ENCODE measurements at regions not wholly inside any gene's neighbourhood (a gene's known extent, or its start where the extent isn't known, plus 50 kb on each side); places are given as distances from the start of the nearest gene placed in this dataset.

DNA sequence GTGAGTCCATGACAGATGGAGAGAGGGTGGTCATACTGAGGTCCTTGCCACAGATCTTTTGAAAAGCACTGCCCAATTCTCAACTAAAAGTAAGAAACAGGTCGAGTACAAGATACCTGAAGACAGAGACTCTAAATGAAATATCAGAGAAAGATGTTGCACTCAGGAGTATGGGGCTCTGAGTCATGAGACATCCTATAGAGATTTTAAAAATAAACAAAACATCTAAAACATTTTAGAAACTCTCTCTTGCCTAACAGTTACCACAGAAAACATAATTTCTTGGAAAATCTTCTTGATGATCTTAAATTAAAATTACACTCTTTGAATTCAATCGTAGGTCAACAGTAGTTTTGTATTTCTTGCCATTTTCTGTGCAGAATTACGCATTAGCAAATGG, 348.9 kb upstream of the MARCKS start:
- no peak for DNase-seq (ENCODE audit: low read depth)

DNA sequence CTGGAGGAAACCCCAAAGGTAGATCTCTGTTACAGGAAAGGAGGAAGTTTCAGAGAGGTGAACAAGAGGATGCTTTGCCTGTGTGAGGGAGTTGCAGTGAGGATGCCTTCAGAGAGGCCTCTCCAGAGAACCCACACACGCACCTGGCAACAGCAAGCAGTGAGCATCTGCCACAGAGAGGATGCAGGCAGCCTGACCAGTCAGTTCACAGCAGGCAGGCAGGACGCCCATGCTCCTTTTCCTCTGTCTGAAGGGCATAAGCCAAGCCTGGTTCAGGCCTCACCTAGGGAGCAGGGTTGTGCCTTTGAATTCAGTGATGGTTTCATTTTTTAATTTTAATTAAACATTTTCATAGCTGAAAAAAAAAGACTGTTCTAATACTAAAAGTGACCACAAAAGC, 346.0 kb upstream of the MARCKS start:
- DNase-seq (ENCODE audit: low read depth), result no peak

DNA sequence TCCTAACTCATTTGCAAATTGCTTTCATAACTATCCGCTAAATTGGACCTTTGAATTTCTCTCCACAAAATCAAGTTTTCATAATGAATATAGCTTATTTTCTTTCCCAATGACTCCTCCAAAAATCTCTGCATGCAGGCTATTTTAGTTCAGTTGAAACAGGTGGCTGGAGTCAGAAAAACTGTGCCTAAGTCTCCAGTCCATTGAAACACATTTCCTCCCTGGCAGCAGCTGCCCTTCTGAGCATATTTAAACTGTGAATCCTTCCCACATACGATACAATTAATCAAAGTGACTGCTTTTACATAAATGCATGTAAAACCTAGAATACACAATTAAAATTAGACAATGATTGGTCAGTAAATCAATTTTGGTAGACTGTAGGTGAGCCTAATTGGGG, 344.6 kb upstream of the MARCKS start:
- DNase-seq (ENCODE audit: low read depth), result no peak

DNA sequence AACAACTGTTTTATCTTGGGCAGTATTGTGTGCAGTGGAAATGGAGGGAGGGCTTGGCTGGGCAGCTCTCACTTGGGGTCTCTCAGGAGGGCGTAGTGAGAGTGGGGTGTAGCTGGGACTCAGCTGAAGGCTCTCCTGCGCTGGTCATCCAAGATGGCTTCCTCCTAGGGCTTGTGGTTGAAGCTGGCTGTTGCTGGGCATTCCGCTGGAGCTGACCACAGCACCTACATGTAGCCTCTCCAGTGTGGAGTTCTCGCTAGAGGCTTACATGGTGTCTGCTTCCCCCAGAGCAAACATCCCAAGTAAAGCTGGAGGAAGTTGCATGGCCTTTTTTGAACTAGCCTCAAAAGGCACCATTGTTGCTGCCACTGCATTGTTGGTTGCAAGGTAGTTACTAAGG, 344.1 kb upstream of the MARCKS start:
- DNase-seq (ENCODE audit: low read depth), result no peak

DNA sequence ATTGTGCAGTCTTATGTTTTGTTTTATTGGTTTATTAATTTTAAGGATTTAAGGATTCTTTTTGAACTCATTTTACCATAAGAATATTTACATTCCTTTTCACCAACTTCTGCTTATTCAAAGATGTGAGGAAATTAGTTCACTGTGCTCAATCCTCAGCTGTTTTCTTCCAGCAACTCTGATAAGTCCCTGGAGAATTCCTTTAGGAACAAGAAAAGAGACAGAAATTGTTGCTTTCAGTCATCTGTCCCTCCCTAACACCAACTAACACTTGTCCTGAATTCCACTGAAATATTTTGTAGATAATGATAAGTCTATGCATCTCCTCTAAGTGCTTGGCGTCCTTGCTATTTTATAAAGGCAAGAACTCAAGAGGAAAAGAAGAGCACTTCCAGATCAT, 334.8 kb upstream of the MARCKS start:
- DNase-seq (ENCODE audit: low read depth), result no peak

DNA sequence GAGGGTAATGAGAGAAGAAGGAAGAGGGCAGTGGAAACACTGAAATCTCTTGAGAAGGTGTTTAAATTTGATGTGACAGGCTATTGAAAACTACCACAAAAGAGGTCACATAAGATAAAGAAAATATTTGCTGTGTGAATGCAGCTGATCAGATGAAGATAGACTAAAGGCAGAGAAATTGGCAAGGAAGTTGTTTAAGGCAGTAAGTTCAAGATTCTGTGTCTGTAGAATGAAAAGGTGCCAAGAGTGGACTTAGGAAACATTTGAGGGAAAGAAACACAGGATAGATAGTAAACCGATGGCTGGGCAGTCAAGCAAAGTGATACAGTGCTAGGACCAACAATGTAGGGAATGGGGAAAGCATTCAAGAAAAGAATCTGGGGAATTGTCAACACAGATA, 332.3 kb upstream of the MARCKS start:
- no peak for DNase-seq (ENCODE audit: low read depth)

DNA sequence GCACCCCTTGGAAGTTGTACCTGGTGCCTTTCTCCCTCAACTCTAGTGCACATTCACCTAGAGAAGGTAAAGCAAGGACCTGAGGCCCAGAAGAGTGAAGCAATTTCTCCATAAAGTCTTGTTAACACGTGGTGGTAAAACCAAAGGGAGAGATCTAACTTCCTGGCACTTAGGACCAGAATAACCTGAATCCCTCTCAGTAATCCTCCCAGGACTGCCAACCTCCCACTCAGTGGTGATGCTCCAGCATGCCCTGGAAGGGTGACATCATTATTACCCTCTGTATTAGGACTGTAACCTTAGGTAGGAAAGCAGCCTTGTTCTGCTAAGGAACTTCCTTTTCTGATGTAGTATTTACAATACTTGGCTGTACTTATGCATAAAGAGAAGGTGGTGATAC, 330.6 kb upstream of the MARCKS start:
- no peak for DNase-seq (ENCODE audit: low read depth)

DNA sequence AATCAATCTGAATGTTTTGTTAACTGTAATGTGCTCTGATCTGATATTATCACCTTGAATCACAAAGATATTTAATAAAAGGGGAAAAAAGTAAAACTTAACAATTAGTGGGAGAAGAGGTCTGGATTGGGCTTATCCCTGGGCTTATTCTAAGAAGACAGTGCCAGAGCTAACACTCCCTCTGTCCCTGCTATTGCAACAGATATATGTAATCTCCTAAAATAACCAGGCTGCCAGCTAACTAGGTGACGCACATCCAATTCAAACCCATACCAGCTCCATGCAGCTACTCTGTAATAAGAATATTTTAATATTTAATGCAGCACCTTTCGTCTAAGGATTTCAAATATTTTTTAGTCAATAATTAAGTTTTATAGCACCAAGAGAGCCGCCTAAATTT, 330.1 kb upstream of the MARCKS start:
- DNase-seq (ENCODE audit: low read depth), result no peak

DNA sequence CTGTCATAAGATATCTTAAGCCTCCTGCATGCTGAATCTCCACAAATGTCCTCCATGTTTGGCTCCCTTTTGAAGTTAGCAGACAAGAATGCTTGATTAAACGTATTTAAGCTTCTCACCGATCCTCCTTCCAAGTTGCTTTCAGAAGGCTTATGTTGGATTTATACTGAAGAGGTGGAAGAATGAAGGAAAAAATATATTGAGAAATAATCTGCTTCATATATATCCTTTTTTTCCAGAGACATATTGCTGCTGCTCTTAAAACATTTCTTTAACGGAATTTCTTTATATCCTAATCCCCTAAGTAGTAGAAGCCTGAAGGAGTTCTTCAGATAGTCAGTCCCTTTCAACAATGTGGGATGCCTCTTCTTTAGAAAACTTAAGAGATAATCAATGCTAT, 329.0 kb upstream of the MARCKS start:
- DNase-seq (ENCODE audit: low read depth), result no peak

DNA sequence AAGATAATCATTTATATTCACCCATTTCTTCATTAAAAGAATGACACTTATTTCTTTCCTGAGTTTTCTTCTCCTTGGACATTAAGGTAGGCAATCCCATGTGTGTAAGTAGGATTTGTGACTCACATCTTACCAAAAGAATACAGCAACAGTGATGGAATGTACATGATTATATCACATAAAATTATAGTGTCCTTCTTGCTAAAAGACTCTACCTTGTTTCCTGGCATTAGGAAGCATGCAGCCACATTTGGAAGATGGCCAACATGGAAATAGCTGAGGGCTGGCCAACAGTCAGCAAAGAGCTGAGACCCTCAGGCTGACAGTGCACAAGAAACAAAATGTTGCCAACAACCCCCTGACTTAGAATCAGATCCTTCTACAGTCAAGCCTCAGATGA, 327.9 kb upstream of the MARCKS start:
- no peak for DNase-seq (ENCODE audit: low read depth)

DNA sequence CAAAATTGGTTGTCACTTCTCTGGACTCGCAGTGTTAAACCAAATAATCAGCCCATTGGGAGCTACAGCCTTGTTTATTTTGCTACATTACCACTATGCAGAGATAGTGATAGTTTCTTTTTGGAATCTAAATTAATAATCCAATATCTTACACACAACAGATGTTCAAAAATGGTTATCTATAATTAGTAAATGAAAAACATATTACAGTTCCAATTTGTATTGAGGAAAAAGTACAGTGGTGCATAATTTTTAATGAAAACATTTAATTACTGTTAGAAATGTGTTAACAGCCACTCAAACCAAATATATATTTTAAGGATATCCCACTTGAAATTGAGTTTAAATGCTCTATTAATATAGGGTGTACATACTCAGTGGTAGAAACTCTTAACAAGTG, 327.3 kb upstream of the MARCKS start:
- no peak for DNase-seq (ENCODE audit: low read depth)

DNA sequence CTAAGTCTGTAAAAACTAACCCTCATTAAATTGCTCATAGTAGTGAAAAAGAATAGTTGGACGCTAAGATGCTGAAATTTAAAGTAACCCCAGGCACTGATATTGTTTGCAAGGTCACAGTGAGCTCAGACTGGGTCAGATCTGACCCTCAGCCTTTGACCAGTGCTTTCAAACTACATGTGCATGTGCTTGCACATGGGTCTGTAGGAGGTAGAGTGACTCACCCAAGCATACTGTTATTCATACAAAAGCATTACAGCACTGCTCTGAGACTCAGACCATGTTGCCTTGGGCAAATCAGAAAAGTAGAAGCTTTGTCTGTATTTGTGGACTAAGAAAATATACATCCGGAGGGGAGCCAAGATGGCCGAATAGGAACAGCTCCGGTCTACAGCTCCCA, 326.4 kb upstream of the MARCKS start:
- no peak for DNase-seq (ENCODE audit: low read depth)

DNA sequence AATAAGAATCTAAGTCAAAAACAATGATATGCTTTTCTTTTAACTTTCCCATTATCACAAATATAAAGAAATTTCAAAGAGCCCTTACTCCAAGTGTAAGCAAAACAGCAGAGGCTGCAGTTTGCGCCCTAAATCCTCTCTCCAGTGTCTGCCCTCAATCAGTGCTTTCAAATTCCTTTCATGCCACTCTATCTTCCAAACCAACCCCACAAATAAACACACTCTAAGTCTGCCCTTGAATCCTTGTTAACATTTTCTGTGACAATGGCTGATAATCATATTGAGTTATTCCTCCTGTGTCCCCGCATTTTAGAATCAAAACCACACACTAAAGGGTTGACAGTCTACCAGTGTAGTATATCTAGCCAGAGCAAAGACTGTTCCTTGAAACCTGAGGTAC, 317.9 kb upstream of the MARCKS start:
- no peak for DNase-seq (ENCODE audit: low read depth)

DNA sequence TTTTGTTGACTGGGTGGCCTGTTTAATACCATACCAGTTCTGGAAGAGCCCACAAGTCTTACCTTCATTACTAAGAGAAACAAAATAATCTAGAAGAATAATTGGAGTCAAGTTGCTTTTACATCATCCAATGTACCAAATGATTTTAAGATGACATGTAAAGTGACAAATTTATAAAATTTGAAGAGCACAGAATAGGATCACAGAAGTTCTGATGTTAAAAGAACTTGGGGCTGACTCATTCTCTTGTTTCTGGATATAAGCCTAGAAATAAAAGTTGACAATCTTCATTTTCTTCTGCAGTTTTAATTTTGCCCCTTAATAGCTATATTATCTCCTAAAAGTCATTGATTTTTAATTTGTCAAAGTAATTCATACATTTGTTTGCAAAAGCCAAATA, 317.5 kb upstream of the MARCKS start:
- no peak for DNase-seq (ENCODE audit: low read depth)

DNA sequence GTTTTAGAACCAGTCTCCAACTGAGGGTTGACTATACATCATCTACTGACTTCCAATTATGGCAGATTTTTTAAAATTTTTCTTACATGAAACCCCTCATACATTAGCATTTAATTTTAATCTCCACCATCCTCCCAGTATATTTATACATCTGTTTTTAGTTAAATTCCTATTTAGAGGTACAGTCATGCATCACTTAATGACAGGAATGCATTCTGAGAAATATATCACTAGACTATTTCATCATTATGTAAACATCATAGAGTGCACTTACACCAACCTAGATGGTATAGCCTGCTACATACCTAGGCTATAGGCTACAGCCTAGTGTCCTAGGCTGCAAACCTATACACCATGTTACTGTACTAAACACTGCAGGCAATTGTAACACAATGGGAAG, 316.7 kb upstream of the MARCKS start:
- no peak for DNase-seq (ENCODE audit: low read depth)

DNA sequence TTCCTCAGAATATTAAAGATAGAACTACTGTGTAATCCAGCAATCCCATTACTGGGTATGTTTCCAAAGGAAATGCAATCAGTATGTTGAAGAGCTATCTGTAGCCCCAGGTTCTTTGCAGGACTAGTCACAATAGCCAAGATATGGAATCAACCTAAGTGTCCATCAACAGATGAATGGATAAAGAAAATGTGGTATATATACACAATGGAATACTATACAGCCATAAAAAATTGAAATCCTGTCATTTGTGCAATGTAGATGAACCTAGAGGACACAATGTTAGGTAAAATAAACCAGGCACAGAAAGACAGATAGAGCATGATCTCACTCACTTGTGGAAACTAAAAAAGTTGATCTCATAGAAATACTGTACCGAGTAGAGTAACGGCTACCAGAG, 306.0 kb upstream of the MARCKS start:
- DNase-seq (ENCODE audit: low read depth), result no peak

DNA sequence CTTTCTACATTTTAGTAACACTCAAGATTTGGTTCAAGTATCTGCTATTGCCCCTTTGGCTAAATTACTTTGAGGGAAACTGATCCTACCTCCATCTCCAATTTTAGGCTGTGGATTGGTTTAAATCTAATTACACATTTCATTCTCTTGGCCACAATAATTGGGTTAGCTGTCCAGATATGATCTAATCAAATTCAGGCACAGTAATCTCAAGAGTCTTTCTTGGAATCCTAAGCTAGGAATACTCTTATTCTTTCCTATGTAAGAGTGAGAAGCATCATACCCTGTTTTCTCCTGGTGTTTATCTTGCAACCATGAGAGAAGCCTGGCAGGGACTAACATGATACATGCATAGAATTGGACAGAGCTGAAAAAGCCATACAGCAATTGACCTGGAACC, 300.4 kb upstream of the MARCKS start:
- no peak for DNase-seq (ENCODE audit: low read depth)

DNA sequence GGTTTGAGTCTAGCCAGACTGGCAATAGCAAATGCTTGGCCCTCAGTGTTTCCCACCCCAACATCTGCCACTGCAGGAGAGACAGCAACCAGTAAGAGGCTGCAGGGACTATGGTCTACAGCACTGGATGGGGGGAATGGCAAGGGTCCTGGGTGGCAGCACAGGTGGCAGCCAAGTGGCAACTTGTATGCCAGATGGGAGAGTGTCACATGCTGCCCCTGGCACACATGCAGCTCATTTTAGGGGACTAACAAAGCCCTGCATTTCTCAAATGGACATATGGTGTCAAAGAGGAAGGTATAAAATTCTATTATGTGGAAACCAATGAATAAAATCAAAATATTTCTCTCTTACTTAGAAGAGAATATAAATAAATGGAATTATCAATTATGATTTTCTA, 298.7 kb upstream of the MARCKS start:
- no peak for DNase-seq (ENCODE audit: low read depth)

DNA sequence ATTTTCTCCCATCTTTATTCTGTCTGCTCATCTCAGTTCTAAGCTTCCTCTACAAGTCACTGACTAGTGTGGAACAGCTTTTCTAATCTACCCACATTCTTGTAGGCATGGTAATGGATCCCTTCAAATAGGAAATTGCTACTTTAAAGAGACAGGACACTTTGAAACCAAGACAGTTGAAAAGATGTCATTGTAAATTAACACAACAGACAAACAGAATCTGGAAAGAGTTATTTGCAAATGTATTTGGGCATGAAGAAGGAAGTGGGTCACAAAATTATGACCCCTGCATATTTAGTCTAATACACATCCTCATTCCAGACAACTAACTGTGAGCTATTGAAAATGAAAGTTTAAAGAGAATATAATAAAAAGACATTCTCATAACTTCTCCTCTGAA, 298.2 kb upstream of the MARCKS start:
- no peak for DNase-seq (ENCODE audit: low read depth)

DNA sequence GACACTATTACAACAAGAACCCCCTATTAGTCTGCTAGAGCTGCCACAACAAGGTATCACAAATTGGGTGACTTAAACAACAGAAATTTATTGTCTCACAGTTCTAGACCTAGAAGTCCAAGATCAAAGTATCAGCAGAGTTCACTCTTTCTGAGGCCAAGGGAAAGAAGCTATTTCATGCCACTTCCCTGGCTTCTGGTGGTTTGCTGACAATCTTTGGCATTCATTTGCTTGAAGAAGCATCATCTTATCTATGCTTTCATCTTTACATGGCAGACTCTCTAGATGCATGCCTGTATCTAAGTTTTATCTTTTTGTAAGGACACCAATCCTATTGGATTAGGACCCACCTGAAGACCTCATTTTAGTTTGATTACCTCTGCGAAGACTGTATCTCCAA, 296.8 kb upstream of the MARCKS start:
- no peak for DNase-seq (ENCODE audit: low read depth)

DNA sequence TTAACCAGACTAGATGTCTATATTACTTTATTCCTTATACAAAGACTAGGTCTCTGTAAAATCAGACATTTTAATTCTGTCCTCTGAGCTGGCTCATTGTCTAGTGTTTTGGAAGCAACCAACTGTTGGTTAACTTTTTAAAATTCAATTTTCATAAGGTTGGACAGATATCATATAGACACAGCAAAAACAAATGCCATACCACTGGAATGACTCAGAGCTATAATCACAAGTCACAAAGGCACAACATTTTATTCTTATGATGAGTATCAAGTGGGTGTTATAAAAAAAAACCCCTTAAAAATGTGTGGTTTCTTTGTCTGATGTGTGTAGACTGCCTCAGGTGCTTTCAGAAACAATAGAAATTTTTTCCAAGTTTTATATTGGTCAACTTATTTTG, 296.2 kb upstream of the MARCKS start:
- DNase-seq (ENCODE audit: low read depth), result no peak

DNA sequence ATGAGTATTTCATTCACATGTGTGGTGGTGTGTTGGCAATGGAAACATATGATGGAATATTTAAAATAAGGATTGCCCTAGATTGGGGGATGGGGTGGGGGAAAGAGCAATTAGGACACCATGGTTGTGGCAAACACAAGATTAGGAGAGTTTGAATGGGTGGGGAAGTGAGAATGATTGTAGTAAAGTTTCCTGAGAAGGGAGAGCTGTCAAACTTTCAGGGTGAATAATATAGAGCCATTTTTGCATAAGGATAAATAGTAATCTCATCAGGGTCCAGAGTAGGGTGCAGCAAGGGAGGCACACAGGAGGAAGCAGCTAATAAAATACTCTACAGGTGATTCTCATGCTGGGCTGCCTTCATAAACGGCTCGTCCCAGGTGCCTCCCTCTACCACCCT, 294.9 kb upstream of the MARCKS start:
- DNase-seq (ENCODE audit: low read depth), result no peak

DNA sequence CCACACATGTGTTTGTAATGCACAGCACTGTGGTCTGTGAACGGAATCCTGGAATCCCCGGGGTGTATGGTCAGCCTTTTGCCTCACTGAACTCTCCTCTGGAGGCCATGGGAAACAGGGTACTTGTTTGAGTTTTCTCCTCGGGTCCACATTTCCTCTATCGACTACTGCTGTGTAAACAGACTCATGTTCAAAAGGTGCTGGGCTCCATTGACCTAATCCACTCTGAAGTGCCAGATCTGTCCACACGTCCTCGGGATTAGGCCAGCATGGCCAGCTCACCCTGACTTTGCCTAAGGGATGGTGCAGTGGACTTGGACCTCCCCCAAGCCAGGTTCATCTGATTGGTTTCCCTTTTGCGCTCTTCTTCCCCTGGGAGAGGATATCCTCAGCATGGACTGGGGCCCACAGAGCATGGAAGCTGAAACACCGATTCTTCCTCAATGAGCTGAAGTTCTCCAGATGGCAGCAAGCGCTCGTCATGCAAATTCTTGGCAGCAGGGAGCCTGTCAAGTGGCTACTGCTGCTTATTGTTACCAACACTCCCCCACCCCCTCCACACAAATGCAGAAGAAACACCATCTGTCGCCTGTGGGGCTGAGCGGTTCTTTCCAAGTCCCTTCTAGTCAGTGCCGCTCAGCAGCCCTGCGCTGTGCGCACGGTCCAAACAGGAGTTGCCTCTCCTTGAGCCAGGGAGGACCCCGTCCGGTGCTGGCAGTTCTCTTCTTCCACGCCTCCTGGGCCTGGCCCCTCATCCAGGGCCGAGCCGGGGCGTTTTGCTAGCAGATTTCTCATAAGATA, 292.6 kb upstream of the MARCKS start:
- DNase-seq (ENCODE audit: low read depth), result no peak

DNA sequence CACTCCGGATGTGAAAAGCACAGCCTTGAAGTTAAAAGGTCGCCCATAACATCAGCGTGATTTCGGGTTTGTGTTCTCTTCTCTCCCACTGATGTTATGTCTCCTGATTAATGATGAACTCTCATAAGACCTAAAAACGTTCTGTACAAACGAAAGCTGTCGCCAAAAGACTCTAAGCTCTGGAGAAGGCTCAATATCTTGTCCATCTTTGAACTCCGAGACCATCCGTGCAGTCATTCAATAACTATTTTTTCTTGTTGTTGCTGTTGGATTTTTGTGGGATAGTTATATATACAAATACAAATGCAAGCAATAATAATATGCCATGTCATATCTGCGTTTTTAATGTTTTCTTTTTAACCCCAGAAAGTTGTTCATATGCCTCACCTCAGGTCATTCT, 291.8 kb upstream of the MARCKS start:
- no peak for DNase-seq (ENCODE audit: low read depth)

DNA sequence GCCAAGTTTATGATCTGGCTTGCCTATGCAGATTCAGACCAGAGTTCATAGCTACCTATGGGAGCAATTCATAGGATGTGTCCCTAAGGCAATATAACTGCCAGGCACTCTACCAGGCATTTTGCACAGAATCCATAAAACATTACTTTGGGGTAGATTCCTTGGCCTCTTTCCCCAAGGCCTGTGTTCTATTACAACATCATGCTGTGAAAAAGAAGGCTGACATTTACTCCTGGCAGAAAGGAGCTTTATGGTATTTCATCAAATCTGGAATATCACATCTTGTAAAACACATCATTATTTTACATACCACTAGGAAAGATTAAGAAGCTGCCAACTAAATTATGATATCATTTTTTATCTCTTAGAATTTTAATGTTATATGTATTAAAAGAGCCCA, 287.0 kb upstream of the MARCKS start:
- no peak for DNase-seq (ENCODE audit: low read depth)

All from T-helper 22 cell (primary cell).